Esophagus squamous epithelium (tissue), 4 donors: ENCODE measurements at regions not wholly inside any gene's neighbourhood (a gene's known extent, or its start where the extent isn't known, plus 50 kb on each side); places are given as distances from the start of the nearest gene placed in this dataset.

ENCODE experiments used
- CTCF ChIP-seq, 6 experiments: fragments of 450-650 bp in 4 of 6; fragments of 200-600 bp in 2 of 6; sonication (generic) in 2 of 6; IDR thresholded peaks; one replicate each; pipeline ENCODE4 v1.5.1; 2016 to 2019; ENCODE audit warnings: antibody characterized with exemption in 6 of 6, mild to moderate bottlenecking in 4 of 6, moderate library complexity in 4 of 6
- POLR2A ChIP-seq, 4 donors: fragments of 450-650 bp; IDR thresholded peaks; one replicate each; pipeline ENCODE4 v1.6.1; 2017; ENCODE audit warnings: antibody characterized with exemption in 4 of 4, mild to moderate bottlenecking in 4 of 4, moderate library complexity in 3 of 4

GRCh38 chr21:41651406-41651805, 115.4 kb downstream of the RIPK4 start:
- TF ChIP-seq CTCF (IDR thresholded peaks at IDR 0.05) = no peak
- TF ChIP-seq POLR2A (IDR thresholded peaks at IDR 0.05) = no peak
